H1 (cell line): ENCODE measurements at regions not wholly inside any gene's neighbourhood (a gene's known extent, or its start where the extent isn't known, plus 50 kb on each side); places are given as distances from the start of the nearest gene placed in this dataset.

ENCODE experiments used
- CTCF ChIA-PET: fragments of 300-600 bp; sonication (Branson Sonifier 250); formaldehyde crosslinking; loops from one replicate; lab custom pipeline; 2021; ENCODE audit not compliant: partially characterized antibody; lab: Charles Lee
- POLR2A ChIA-PET: fragments of 300-600 bp; sonication (Branson Sonifier 250); formaldehyde crosslinking; loops from one replicate; lab custom pipeline; 2021; ENCODE audit warnings: inconsistent platforms; ENCODE audit not compliant: partially characterized antibody; lab: Charles Lee
- DNase-seq, 2 experiments: peaks; one replicate each; pipeline versions ENCODE4 v3.0.0 to v3.0.0-alpha.2; 2010 to 2022; ENCODE audit warnings: low spot score in 2 of 2, low read depth in 1 of 2, mixed read lengths in 1 of 2
- FAIRE-seq: peaks from 2 replicates; lab custom pipeline; 2011; peaks lifted over from hg19 to GRCh38; lab: Jason Lieb, UNC
- H2AFZ ChIP-seq: 2 replicates; pipeline ENCODE4 v1.8.1; 2012; ENCODE audit warnings: low read length, inconsistent platforms
- H2AK5ac ChIP-seq: 2 replicates; pipeline ENCODE4 v1.6.1; 2013; ENCODE audit warnings: low read depth, low read length
- H2BK120ac ChIP-seq: replicated peaks from 2 replicates; pipeline ENCODE3; 2013; ENCODE audit warnings: low read depth, low read length, inconsistent platforms
- H2BK12ac ChIP-seq: 2 replicates; pipeline ENCODE4 v1.6.1; 2013; ENCODE audit warnings: low read depth, low read length
- H2BK15ac ChIP-seq: 2 replicates; pipeline ENCODE4 v1.6.1; 2013; ENCODE audit warnings: low read length
- H2BK20ac ChIP-seq: 2 replicates; pipeline ENCODE4 v1.6.1; 2013; ENCODE audit warnings: low read length
- H2BK5ac ChIP-seq: 2 replicates; pipeline ENCODE4 v1.6.1; 2013; ENCODE audit warnings: low read depth, low read length
- H3K14ac ChIP-seq: 2 replicates; pipeline ENCODE4 v1.6.1; 2013; ENCODE audit warnings: inconsistent platforms; ENCODE audit not compliant: insufficient read length
- H3K18ac ChIP-seq: 2 replicates; pipeline ENCODE4 v1.6.1; 2013; ENCODE audit warnings: low read length; ENCODE audit errors: extremely low read depth
- H3K23ac ChIP-seq: 2 replicates; pipeline ENCODE4 v1.6.1; 2013; ENCODE audit warnings: inconsistent platforms; ENCODE audit not compliant: insufficient read length
- H3K23me2 ChIP-seq: 2 replicates; pipeline ENCODE4 v1.6.1; 2013; ENCODE audit warnings: low read depth, low read length
- H3K27ac ChIP-seq: 2 replicates; pipeline ENCODE4 v1.6.1; 2011; ENCODE audit warnings: low read depth, low read length, inconsistent platforms
- H3K27me3 ChIP-seq, 4 experiments: replicated peaks in 1 of 4; 1 replicate in 1 of 4; 2 replicates in 3 of 4; pipeline versions ENCODE4 v1.6.1 to v1.8.1; 2011 to 2013; ENCODE audit warnings: low read length in 3 of 4, mild to moderate bottlenecking in 3 of 4, inconsistent platforms in 2 of 4, mixed read lengths in 2 of 4, moderate library complexity in 1 of 4; ENCODE audit not compliant: control insufficient read depth in 3 of 4, insufficient read depth in 3 of 4; ENCODE audit errors: extremely low read depth in 1 of 4
- H3K36me3 ChIP-seq, 4 experiments: 2 replicates each; pipeline versions ENCODE4 v1.6.1 to v1.8.1; 2011 to 2013; ENCODE audit warnings: mild to moderate bottlenecking in 4 of 4, low read length in 3 of 4, moderate library complexity in 2 of 4, control low read depth in 1 of 4, inconsistent platforms in 1 of 4; ENCODE audit not compliant: insufficient read depth in 4 of 4, control insufficient read depth in 2 of 4
- H3K4ac ChIP-seq: replicated peaks from 2 replicates; pipeline ENCODE3; 2013; ENCODE audit warnings: low read length, low read depth, mixed read lengths, inconsistent platforms; ENCODE audit not compliant: insufficient read length
- H3K4me1 ChIP-seq, 4 experiments: replicated peaks in 1 of 4; 1 replicate in 1 of 4; 2 replicates in 3 of 4; pipeline versions ENCODE4 v1.6.1 to v1.8.1; 2011 to 2013; ENCODE audit warnings: low read length in 3 of 4, inconsistent platforms in 2 of 4, mixed read lengths in 1 of 4; ENCODE audit not compliant: insufficient read depth in 4 of 4, control insufficient read depth in 3 of 4
- H3K4me2 ChIP-seq, 2 experiments: 2 replicates each; pipeline versions ENCODE4 v1.6.1 to v1.8.1; 2011 to 2013; ENCODE audit warnings: low read depth in 2 of 2, low read length in 2 of 2, control low read depth in 1 of 2, inconsistent platforms in 1 of 2, mild to moderate bottlenecking in 1 of 2; ENCODE audit not compliant: insufficient read depth in 1 of 2
- H3K4me3 ChIP-seq, 4 experiments: fragments of 200-600, 300-600 bp in 1 of 4; sonication (generic), shearing (Covaris generic), sonication (Bioruptor Twin) in 1 of 4; 2 replicates each; pipeline versions ENCODE4 v1.5.1 to v1.8.1; 2011 to 2016; ENCODE audit warnings: low read length in 4 of 4, low read depth in 3 of 4, control low read depth in 2 of 4, inconsistent platforms in 2 of 4, mild to moderate bottlenecking in 2 of 4, mixed read lengths in 1 of 4, moderate library complexity in 1 of 4; ENCODE audit not compliant: insufficient read depth in 2 of 4; ENCODE audit errors: extremely low read depth in 1 of 4
- H3K56ac ChIP-seq: replicated peaks from 2 replicates; pipeline ENCODE3; 2013; ENCODE audit warnings: low read depth, mild to moderate bottlenecking, mixed read lengths, low read length, inconsistent platforms; ENCODE audit not compliant: insufficient read length
- H3K79me1 ChIP-seq: 2 replicates; pipeline ENCODE4 v1.6.1; 2013; ENCODE audit warnings: low read depth, low read length, control low read depth
- H3K79me2 ChIP-seq, 2 experiments: 2 replicates each; pipeline versions ENCODE4 v1.6.1 to v1.8.1; 2012 to 2013; ENCODE audit warnings: low read length in 2 of 2, mild to moderate bottlenecking in 2 of 2, inconsistent platforms in 1 of 2; ENCODE audit not compliant: insufficient read depth in 2 of 2, control insufficient read depth in 1 of 2
- H3K9ac ChIP-seq, 4 experiments: replicated peaks in 1 of 4; 1 replicate in 1 of 4; 2 replicates in 3 of 4; pipeline versions ENCODE4 v1.6.1 to v1.8.1; 2011 to 2013; ENCODE audit warnings: low read depth in 3 of 4, low read length in 3 of 4, control low read depth in 2 of 4, mild to moderate bottlenecking in 2 of 4, moderate library complexity in 2 of 4, inconsistent platforms in 1 of 4; ENCODE audit errors: extremely low read depth in 1 of 4
- H3K9me3 ChIP-seq, 2 experiments: 2 replicates each; pipeline versions ENCODE4 v1.6.1 to v1.8.1; 2012 to 2013; ENCODE audit warnings: mild to moderate bottlenecking in 2 of 2, moderate library complexity in 2 of 2, control low read depth in 1 of 2, inconsistent platforms in 1 of 2, low read depth in 1 of 2, low read length in 1 of 2, mixed read lengths in 1 of 2; ENCODE audit not compliant: insufficient read depth in 2 of 2
- H4K20me1 ChIP-seq, 2 experiments: replicated peaks in 1 of 2; 2 replicates each; pipeline versions ENCODE3 to v1.8.1; 2011 to 2013; ENCODE audit warnings: inconsistent platforms in 2 of 2, low read length in 2 of 2, mild to moderate bottlenecking in 1 of 2; ENCODE audit not compliant: insufficient read depth in 2 of 2, control insufficient read depth in 1 of 2
- H4K5ac ChIP-seq: 2 replicates; pipeline ENCODE4 v1.6.1; 2013; ENCODE audit warnings: low read length, low read depth, mixed read lengths, inconsistent platforms; ENCODE audit not compliant: insufficient read length
- H4K8ac ChIP-seq: 2 replicates; pipeline ENCODE4 v1.8.0; 2013; ENCODE audit warnings: mild to moderate bottlenecking, moderate library complexity, low read length, inconsistent platforms; ENCODE audit not compliant: insufficient read depth; ENCODE audit errors: extremely low read depth
- H4K91ac ChIP-seq: replicated peaks from 2 replicates; pipeline ENCODE3; 2013; ENCODE audit warnings: low read length, mixed read lengths, inconsistent platforms; ENCODE audit not compliant: insufficient read length
- BRCA1 ChIP-seq: IDR thresholded peaks from 2 replicates; pipeline ENCODE4 v1.6.1; 2012; ENCODE audit warnings: low read depth, low read length, improper control_type of control experiment
- NRF1 ChIP-seq: IDR thresholded peaks from 2 replicates; pipeline ENCODE4 v1.6.1; 2011; ENCODE audit warnings: mild to moderate bottlenecking, low read depth, low read length, improper control_type of control experiment
- RNF2 ChIP-seq: fragments of 200-900, 300-1000 bp; sonication (generic); IDR thresholded peaks from 2 replicates; pipeline ENCODE4 v1.7.1; 2016; ENCODE audit warnings: borderline replicate concordance, low read depth, mild to moderate bottlenecking, antibody characterized with exemption, low read length; ENCODE audit not compliant: poor library complexity, severe bottlenecking; ENCODE audit errors: missing control alignments
- WGBS, 2 experiments: shearing (Covaris generic) in 1 of 2; methylation state at CpG; one replicate each; pipeline versions ENCODE4 v1.1.6 to v1.1.7; 2013 to 2015; ENCODE audit warnings: low lambda C conversion rate in 2 of 2, mixed read lengths in 2 of 2, inconsistent platforms in 1 of 2, low coverage in 1 of 2, missing lambda C conversion rate in 1 of 2; ENCODE audit not compliant: insufficient replicate concordance in 2 of 2, insufficient coverage in 1 of 2, insufficient read length in 1 of 2; ENCODE audit errors: extremely low coverage in 1 of 2, missing lambda C conversion rate in 1 of 2; 5-methylcytosine and 5-hydroxymethylcytosine counted together

DNA sequence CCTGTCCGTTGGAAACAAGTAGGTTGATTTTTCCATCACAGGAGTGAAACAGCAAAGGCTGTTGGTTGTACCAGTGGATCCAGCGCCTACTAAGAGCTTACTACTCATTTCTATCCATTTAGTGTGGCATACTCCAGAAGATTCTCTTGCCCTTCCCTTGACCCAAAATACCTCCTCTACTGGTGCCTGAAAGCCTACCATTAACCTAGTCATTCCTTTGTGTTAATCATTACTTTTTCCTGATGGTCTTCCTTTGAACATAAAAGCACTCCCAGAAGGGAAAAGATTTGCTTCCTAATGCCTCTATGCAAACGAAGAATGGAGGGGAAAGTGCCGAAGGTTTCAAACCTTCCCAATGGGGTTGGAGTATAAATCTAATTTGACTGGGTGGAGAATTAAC, 123.3 kb downstream of the QRSL1 start:
- Histone ChIP-seq H2BK15ac (no peak overlapping the region), H3K23ac (no peak overlapping the region), H3K4ac (no peak overlapping the region), H2BK5ac (no peak overlapping the region), H3K4me2 (no peak overlapping the region), H3K9me3 (no peaks in the 10 kb centered on the region), H3K18ac (no peak overlapping the region), H3K23me2 (no peaks in the 10 kb centered on the region), H4K20me1 (no peaks in the 10 kb centered on the region), H2AK5ac (no peak overlapping the region), H3K14ac (no peak overlapping the region), H3K4me3 (no peak overlapping the region), H4K5ac (no peak overlapping the region), H4K91ac (no peak overlapping the region), H3K56ac (no peak overlapping the region), H3K79me2 (no peaks in the 10 kb centered on the region), H3K27ac (no peak overlapping the region), H3K4me1 (peaks cover 8 to 19% (median 17%) of the 10 kb centered on the region in 4 experiments), H3K27me3 (no peaks in the 10 kb centered on the region), H2BK120ac (no peak overlapping the region), H2AFZ (no peak overlapping the region), H2BK20ac (no peak overlapping the region), H3K79me1 (no peaks in the 10 kb centered on the region), H4K8ac (no peak overlapping the region), H3K36me3 (no peaks in the 10 kb centered on the region), H2BK12ac (no peak overlapping the region), H3K9ac (no peak overlapping the region)
- 82% methylated on average over 4 of the region's 4 CpGs; no CpG with 5 or more reads in 1 of the 2 experiments for WGBS, 2 experiments
- DNase-seq (no peak), FAIRE-seq (no peak)
- TF ChIP-seq NRF1 (no peak), RNF2 (no peak), BRCA1 (no peak)
- CTCF ChIA-PET = interaction anchor here (1.0 to 1.1 kb wide), 2 partner anchors 50 to 120 kb away, joined by 3 read pairs; no protein-coding TSS in a partner anchor
- POLR2A ChIA-PET = no interaction called here
